Suprapubic skin (tissue), 4 donors: ENCODE measurements at regions not wholly inside any gene's neighbourhood (a gene's known extent, or its start where the extent isn't known, plus 50 kb on each side); places are given as distances from the start of the nearest gene placed in this dataset.

Experiments
- DNase-seq, 2 donors: peaks; one replicate each; pipeline ENCODE4 v3.0.0-alpha.2; 2019; ENCODE audit warnings: low spot score in 2 of 2
- H3K27ac ChIP-seq: fragments of 200-600 bp; sonication (generic); one replicate; pipeline ENCODE4 v1.5.1; 2019
- H3K27me3 ChIP-seq: fragments of 200-600 bp; sonication (generic); one replicate; pipeline ENCODE4 v1.5.1; 2019
- H3K36me3 ChIP-seq: fragments of 200-600 bp; sonication (generic); one replicate; pipeline ENCODE4 v1.5.1; 2019
- H3K4me1 ChIP-seq: fragments of 200-600 bp; sonication (generic); one replicate; pipeline ENCODE4 v1.5.1; 2019
- H3K4me3 ChIP-seq: fragments of 200-600 bp; sonication (generic); one replicate; pipeline ENCODE4 v1.5.1; 2019; ENCODE audit warnings: mild to moderate bottlenecking
- H3K9me3 ChIP-seq: fragments of 200-600 bp; sonication (generic); one replicate; pipeline ENCODE4 v1.5.1; 2019
- EP300 ChIP-seq: sonication (generic); formaldehyde crosslinking; IDR thresholded peaks from one replicate; pipeline ENCODE4 v1.6.1; 2017; ENCODE audit warnings: antibody characterized with exemption
- POLR2A ChIP-seq, 2 donors: fragments of 450-650 bp; IDR thresholded peaks; one replicate each; pipeline ENCODE4 v1.6.1; 2017; ENCODE audit warnings: antibody characterized with exemption in 2 of 2, mild to moderate bottlenecking in 2 of 2, moderate library complexity in 2 of 2
- POLR2AphosphoS5 ChIP-seq, 3 donors: sonication (generic); formaldehyde crosslinking; IDR thresholded peaks; one replicate each; pipeline ENCODE4 v1.6.1; 2017; ENCODE audit warnings: antibody characterized with exemption in 3 of 3
- WGBS: methylation state at CpG from one replicate; pipeline ENCODE4 v1.1.5; 2018; 5-methylcytosine and 5-hydroxymethylcytosine counted together
- TF ChIP-seq, protein P1 (sequence below), 2 donors: fragments of 200-600 bp in 1 of 2; fragments of 450-650 bp in 1 of 2; sonication (generic) in 1 of 2; IDR thresholded peaks; one replicate each; pipeline ENCODE4 v1.5.1; 2016 to 2019; ENCODE audit warnings: antibody characterized with exemption in 2 of 2, mild to moderate bottlenecking in 1 of 2, moderate library complexity in 1 of 2

DNA sequence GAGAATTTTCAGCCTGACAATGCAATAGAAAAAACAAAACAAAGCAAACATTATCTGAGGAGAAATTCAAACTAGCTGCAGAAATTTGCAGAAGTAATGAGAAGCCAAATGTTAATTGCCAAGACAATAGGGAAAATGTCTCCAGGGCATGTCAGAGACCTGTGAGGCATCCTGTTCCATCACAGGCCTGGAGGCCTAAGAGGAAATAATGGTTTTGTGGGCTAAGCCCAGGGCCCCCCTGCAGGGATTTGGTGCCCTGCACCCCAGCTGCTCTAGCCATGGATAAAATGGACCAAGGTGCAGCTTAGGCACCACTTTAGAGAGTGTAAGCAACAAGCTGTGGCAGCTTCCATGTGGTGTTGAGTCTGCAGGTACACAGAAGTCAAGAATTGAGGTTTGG lies 401.2 kb upstream of the NECTIN3 start:
- Histone ChIP-seq H3K36me3 (no peaks in the 10 kb centered on the region), H3K9me3 (peaks cover 6% of the 10 kb centered on the region), H3K4me1 (no peaks in the 10 kb centered on the region), H3K27me3 (no peaks in the 10 kb centered on the region), H3K27ac (no peak overlapping the region), H3K4me3 (no peak overlapping the region)
- no peak for DNase-seq
- TF ChIP-seq POLR2A (IDR thresholded peaks at IDR 0.05) (no peak), EP300 (no peak), POLR2AphosphoS5 (IDR thresholded peaks at IDR 0.05) (no peak)
- TF ChIP-seq, protein P1, sequence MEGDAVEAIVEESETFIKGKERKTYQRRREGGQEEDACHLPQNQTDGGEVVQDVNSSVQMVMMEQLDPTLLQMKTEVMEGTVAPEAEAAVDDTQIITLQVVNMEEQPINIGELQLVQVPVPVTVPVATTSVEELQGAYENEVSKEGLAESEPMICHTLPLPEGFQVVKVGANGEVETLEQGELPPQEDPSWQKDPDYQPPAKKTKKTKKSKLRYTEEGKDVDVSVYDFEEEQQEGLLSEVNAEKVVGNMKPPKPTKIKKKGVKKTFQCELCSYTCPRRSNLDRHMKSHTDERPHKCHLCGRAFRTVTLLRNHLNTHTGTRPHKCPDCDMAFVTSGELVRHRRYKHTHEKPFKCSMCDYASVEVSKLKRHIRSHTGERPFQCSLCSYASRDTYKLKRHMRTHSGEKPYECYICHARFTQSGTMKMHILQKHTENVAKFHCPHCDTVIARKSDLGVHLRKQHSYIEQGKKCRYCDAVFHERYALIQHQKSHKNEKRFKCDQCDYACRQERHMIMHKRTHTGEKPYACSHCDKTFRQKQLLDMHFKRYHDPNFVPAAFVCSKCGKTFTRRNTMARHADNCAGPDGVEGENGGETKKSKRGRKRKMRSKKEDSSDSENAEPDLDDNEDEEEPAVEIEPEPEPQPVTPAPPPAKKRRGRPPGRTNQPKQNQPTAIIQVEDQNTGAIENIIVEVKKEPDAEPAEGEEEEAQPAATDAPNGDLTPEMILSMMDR (IDR thresholded peaks at IDR 0.05), result no peak

DNA sequence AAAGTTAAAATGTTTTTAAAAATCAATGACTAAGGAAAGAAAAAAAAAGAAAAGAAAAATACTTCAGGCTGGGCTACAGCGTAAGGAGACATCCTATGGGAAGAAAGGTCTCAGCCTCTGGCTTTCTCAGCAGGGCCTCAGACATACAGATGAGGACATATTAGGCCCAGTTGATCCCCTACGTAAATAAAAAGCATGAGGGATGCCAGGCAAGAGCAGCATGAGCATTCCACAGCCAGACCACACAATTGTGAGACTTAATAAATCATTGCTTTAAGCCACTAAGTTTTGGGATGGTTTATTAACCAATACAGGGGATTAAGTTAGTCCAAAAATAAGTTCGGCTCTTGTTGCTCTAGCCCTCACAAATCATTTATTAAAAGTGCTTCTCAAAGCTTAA lies 394.1 kb upstream of the NECTIN3 start:
- TF ChIP-seq, protein P1 (IDR thresholded peaks at IDR 0.05), result no peak
- TF ChIP-seq EP300 (no peak), POLR2AphosphoS5 (IDR thresholded peaks at IDR 0.05) (no peak), POLR2A (IDR thresholded peaks at IDR 0.05) (no peak)
- Histone ChIP-seq H3K4me1 (no peaks in the 10 kb centered on the region), H3K36me3 (no peaks in the 10 kb centered on the region), H3K4me3 (no peak overlapping the region), H3K27me3 (no peaks in the 10 kb centered on the region), H3K9me3 (no peaks in the 10 kb centered on the region), H3K27ac (no peak overlapping the region)
- no peak for DNase-seq
- WGBS, result 49% methylated on average over 2 of the region's 3 CpGs

DNA sequence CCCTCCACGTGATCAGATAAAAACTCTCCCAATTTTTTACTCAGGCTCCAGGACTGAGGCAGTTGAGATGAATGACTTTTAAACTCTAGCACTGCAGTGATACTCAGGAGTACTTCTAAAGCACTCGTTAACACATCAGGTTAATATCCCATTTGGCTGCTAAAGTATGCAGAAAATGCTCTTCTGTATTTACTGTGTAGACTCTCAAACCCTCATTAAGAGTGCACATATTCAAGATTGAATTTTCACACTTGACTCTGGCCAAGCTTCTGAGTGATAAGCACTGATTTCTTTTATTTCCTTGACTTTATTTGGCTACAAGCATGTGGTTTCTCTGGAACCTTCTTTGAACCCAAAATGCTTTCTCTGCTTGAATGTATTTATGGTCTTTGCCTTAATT lies 392.3 kb upstream of the NECTIN3 start:
- TF ChIP-seq POLR2AphosphoS5 (IDR thresholded peaks at IDR 0.05) (no peak), EP300 (no peak), POLR2A (IDR thresholded peaks at IDR 0.05) (no peak)
- TF ChIP-seq, protein P1 (IDR thresholded peaks at IDR 0.05), result no peak
- no peaks in the 10 kb centered on the region for H3K27me3 ChIP-seq
- H3K27ac ChIP-seq, result no peak overlapping the region
- WGBS, result 62% methylated on average over 2 of the region's 2 CpGs
- no peak overlapping the region for H3K4me3 ChIP-seq
- H3K4me1 ChIP-seq, result no peaks in the 10 kb centered on the region
- no peaks in the 10 kb centered on the region for H3K9me3 ChIP-seq
- no peak for DNase-seq
- no peaks in the 10 kb centered on the region for H3K36me3 ChIP-seq

DNA sequence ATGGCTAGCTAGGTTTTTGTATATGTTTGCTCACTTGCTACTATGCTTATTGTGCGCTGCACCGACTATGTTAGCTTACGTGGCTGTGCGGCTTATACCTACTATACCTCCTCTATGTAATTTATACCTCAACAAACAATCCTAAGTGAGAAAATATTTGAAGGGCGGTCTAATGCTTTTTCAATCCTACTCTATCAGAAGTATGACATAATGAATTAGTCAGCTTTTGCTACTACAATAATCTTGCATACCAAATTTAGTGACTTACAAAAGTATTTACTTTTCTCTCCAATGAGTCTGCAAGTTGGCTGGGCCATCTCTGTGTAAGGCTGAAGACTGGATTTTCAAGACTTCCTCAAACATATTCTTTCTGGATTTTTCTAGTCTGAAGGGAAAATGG lies 391.2 kb upstream of the NECTIN3 start:
- Histone ChIP-seq H3K4me1 (no peaks in the 10 kb centered on the region), H3K9me3 (no peaks in the 10 kb centered on the region), H3K27me3 (no peaks in the 10 kb centered on the region), H3K27ac (no peak overlapping the region), H3K4me3 (no peak overlapping the region), H3K36me3 (no peaks in the 10 kb centered on the region)
- TF ChIP-seq POLR2AphosphoS5 (IDR thresholded peaks at IDR 0.05) (no peak), POLR2A (IDR thresholded peaks at IDR 0.05) (no peak), EP300 (no peak)
- TF ChIP-seq, protein P1 (IDR thresholded peaks at IDR 0.05), result no peak
- DNase-seq, result no peak
- 79% methylated on average over 5 of the region's 5 CpGs for WGBS

DNA sequence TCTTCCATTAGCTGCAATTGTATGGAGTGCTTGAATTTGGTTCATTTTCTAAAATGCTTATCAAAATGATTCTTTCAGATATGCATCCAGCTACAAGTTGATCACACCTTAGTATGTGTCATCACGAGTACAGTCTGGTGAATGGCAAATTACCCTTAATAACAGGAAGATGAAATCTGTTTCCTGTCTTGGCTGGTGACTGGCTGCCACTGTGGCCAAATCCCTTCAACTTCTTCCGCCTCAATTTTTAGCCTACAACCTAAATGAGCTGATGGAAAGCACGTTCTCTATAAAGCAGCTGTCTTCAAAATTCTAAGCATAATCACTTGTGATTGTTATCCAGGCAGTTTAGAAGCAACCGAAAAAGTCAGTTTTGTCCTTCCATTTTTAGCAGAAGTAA lies 387.1 kb upstream of the NECTIN3 start:
- Histone ChIP-seq H3K9me3 (no peaks in the 10 kb centered on the region), H3K27me3 (no peaks in the 10 kb centered on the region), H3K4me3 (no peak overlapping the region), H3K36me3 (no peaks in the 10 kb centered on the region), H3K4me1 (no peaks in the 10 kb centered on the region), H3K27ac (no peak overlapping the region)
- WGBS, result 76% methylated on average over 4 of the region's 4 CpGs
- TF ChIP-seq, protein P1 (IDR thresholded peaks at IDR 0.05), result no peak
- TF ChIP-seq POLR2A (IDR thresholded peaks at IDR 0.05) (no peak), EP300 (no peak), POLR2AphosphoS5 (IDR thresholded peaks at IDR 0.05) (no peak)
- no peak for DNase-seq
